Spleen (tissue), 11 donors: ENCODE measurements at regions not wholly inside any gene's neighbourhood (a gene's known extent, or its start where the extent isn't known, plus 50 kb on each side); places are given as distances from the start of the nearest gene placed in this dataset.

Experiments
- DNase-seq: peaks from one replicate; pipeline ENCODE4 v3.0.0-alpha.2; 2020
- H3K27ac ChIP-seq, 8 donors: fragments of 200-600 bp; sonication (generic) in 7 of 8; 1 replicate in 4 of 8; 2 replicates in 4 of 8; pipeline versions ENCODE4 v1.5.0 to v1.8.0; 2016 to 2021; ENCODE audit warnings: inconsistent platforms in 4 of 8, mild to moderate bottlenecking in 4 of 8, moderate library complexity in 1 of 8
- H3K27me3 ChIP-seq, 7 donors: fragments of 200-600 bp; sonication (generic) in 6 of 7; replicated peaks in 1 of 7; 1 replicate in 4 of 7; 2 replicates in 3 of 7; pipeline versions ENCODE4 v1.5.0 to v1.8.0; 2016 to 2021; ENCODE audit warnings: inconsistent platforms in 3 of 7, mild to moderate bottlenecking in 1 of 7
- H3K36me3 ChIP-seq, 6 donors: fragments of 200-600 bp; sonication (generic) in 5 of 6; 1 replicate in 4 of 6; 2 replicates in 2 of 6; pipeline versions ENCODE4 v1.5.0 to v1.8.0; 2016 to 2021; ENCODE audit warnings: inconsistent platforms in 2 of 6
- H3K4me1 ChIP-seq, 6 donors: fragments of 200-600 bp; sonication (generic) in 5 of 6; 1 replicate in 3 of 6; 2 replicates in 3 of 6; pipeline versions ENCODE4 v1.5.0 to v1.8.0; 2016 to 2021; ENCODE audit warnings: inconsistent platforms in 3 of 6
- H3K4me3 ChIP-seq, 8 donors: fragments of 200-600 bp; sonication (generic) in 7 of 8; 1 replicate in 4 of 8; 2 replicates in 4 of 8; pipeline versions ENCODE4 v1.5.0 to v1.8.0; 2016 to 2021; ENCODE audit warnings: inconsistent platforms in 4 of 8, mild to moderate bottlenecking in 4 of 8, moderate library complexity in 2 of 8
- H3K9me3 ChIP-seq, 8 donors: fragments of 200-600 bp; sonication (generic) in 7 of 8; 1 replicate in 4 of 8; 2 replicates in 4 of 8; pipeline versions ENCODE4 v1.5.0 to v1.8.0; 2016 to 2021; ENCODE audit warnings: inconsistent platforms in 4 of 8
- POLR2A ChIP-seq, 3 donors: fragments of 450-650 bp; IDR thresholded peaks; one replicate each; pipeline ENCODE4 v1.5.1; 2017; ENCODE audit warnings: antibody characterized with exemption in 3 of 3, mild to moderate bottlenecking in 1 of 3
- POLR2AphosphoS5 ChIP-seq, 3 donors: sonication (generic); formaldehyde crosslinking; IDR thresholded peaks; one replicate each; pipeline ENCODE4 v1.5.1; 2017; ENCODE audit warnings: antibody characterized with exemption in 3 of 3
- WGBS, 5 donors: extraction: QIAGEN DNeasy Blood & Tissue Kit in 3 of 5; methylation state at CpG; one replicate each; pipeline versions ENCODE4 v1.1.5 to v1.1.7; 2013 to 2018; 5-methylcytosine and 5-hydroxymethylcytosine counted together
- intact Hi-C: fragments of 100-400 bp; cut with DNase I; formaldehyde crosslinking; loops from one replicate; pipeline ENCODE4 v1.15.0; 2023; ENCODE audit warnings: low total_unique reads
- TF ChIP-seq, protein P1 (sequence below), 11 experiments: fragments of 200-600 bp in 7 of 11; fragments of 450-650 bp in 4 of 11; sonication (generic) in 4 of 11; IDR thresholded peaks in 8 of 11; conservative IDR thresholded peaks in 3 of 11; 1 replicate in 7 of 11; 2 replicates in 4 of 11; pipeline versions ENCODE4 v1.4.0 to v1.8.0; 2016 to 2021; ENCODE audit warnings: antibody characterized with exemption in 11 of 11, inconsistent platforms in 4 of 11, mild to moderate bottlenecking in 1 of 11
- donor health status: healthy with polysubstance abuse.
- donor health status: DM: no; HTN: no; CAD: no; lungs with moderate emphysema.
- donor health status: DM: no; HTN: no; CAD: no.
- donor health status: Bipolar disorder and iron deficiency.
- donor health status: healthy.
- donor health status: DM: no; HTN: no; CAD: no.
- donor health status: DM: yes; HTN: yes; CAD: no.

DNA sequence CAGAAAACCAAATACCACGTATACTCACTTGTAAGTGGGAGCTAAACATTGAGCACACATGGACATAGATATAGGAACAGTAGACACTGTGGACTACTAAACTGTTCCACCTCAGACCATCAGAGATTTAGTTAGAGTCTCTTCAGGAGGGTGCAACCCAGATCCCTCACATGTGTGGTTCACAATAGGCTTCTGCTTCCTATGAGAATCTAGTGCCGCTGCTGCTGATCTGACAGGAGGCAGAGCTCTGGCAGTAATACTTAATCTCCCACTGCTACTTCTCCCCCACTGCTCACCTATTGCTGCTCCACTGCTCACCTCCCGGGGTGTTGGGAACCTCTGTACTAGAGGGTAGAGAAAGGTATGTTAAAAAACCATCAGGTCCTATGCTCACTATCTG lies 533.3 kb downstream of the NSUN3 start:
- Histone ChIP-seq H3K27ac (no peak overlapping the region), H3K9me3 (peaks cover 0 to 7% (median 0%) of the 10 kb centered on the region in 8 donors), H3K27me3 (no peaks in the 10 kb centered on the region), H3K4me1 (no peaks in the 10 kb centered on the region), H3K36me3 (no peaks in the 10 kb centered on the region), H3K4me3 (no peak overlapping the region)
- 78 to 94% (median 89%) methylated on average over 3 of the region's 3 CpGs for WGBS, 5 donors
- TF ChIP-seq POLR2A (IDR thresholded peaks at IDR 0.05), result no peak
- no peak for TF ChIP-seq POLR2AphosphoS5 (IDR thresholded peaks at IDR 0.05)
- TF ChIP-seq, protein P1, sequence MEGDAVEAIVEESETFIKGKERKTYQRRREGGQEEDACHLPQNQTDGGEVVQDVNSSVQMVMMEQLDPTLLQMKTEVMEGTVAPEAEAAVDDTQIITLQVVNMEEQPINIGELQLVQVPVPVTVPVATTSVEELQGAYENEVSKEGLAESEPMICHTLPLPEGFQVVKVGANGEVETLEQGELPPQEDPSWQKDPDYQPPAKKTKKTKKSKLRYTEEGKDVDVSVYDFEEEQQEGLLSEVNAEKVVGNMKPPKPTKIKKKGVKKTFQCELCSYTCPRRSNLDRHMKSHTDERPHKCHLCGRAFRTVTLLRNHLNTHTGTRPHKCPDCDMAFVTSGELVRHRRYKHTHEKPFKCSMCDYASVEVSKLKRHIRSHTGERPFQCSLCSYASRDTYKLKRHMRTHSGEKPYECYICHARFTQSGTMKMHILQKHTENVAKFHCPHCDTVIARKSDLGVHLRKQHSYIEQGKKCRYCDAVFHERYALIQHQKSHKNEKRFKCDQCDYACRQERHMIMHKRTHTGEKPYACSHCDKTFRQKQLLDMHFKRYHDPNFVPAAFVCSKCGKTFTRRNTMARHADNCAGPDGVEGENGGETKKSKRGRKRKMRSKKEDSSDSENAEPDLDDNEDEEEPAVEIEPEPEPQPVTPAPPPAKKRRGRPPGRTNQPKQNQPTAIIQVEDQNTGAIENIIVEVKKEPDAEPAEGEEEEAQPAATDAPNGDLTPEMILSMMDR (IDR thresholded peaks at IDR 0.05 in 8 of 11, conservative IDR thresholded peaks at IDR 0.05 in 3 of 11), result no peak
- intact Hi-C loops, result no loop called here
- DNase-seq, result no peak

- no peaks in the 10 kb centered on the region for H3K27me3 ChIP-seq
- intact Hi-C loops, result no loop called here
- no peak overlapping the region for H3K27ac ChIP-seq
- H3K9me3 ChIP-seq, result peaks cover 0 to 3% (median 0%) of the 10 kb centered on the region in 8 donors
- TF ChIP-seq POLR2AphosphoS5 (IDR thresholded peaks at IDR 0.05) (no peak), POLR2A (IDR thresholded peaks at IDR 0.05) (no peak)
- TF ChIP-seq, protein P1 (IDR thresholded peaks at IDR 0.05 in 8 of 11, conservative IDR thresholded peaks at IDR 0.05 in 3 of 11), result no peak
- no peak overlapping the region for H3K4me3 ChIP-seq
- H3K36me3 ChIP-seq, result no peaks in the 10 kb centered on the region
- WGBS, 5 donors, result 48 to 64% (median 52%) methylated on average over 4 of the region's 4 CpGs
- H3K4me1 ChIP-seq, result no peaks in the 10 kb centered on the region
- DNase-seq, result no peak
These were observed 534.2 kb downstream of the NSUN3 start for GRCh38 chr3:94596887-94597566.

GRCh38 chr3:94607778-94608177 lies 544.9 kb downstream of the NSUN3 start:
- whole genome bisulfite sequencing, 5 donors, result 17 to 58% (median 33%) methylated on average over 2 of the region's 2 CpGs
- Histone ChIP-seq H3K9me3 (no peaks in the 10 kb centered on the region), H3K27ac (no peak overlapping the region), H3K36me3 (no peaks in the 10 kb centered on the region), H3K4me1 (no peaks in the 10 kb centered on the region), H3K27me3 (no peaks in the 10 kb centered on the region), H3K4me3 (no peak overlapping the region)
- DNase-seq, result no peak
- TF ChIP-seq POLR2AphosphoS5 (IDR thresholded peaks at IDR 0.05), result no peak
- TF ChIP-seq, protein P1 (IDR thresholded peaks at IDR 0.05 in 8 of 11, conservative IDR thresholded peaks at IDR 0.05 in 3 of 11), result no peak
- TF ChIP-seq POLR2A (IDR thresholded peaks at IDR 0.05), result no peak
- intact Hi-C loops, result no loop called here

DNA sequence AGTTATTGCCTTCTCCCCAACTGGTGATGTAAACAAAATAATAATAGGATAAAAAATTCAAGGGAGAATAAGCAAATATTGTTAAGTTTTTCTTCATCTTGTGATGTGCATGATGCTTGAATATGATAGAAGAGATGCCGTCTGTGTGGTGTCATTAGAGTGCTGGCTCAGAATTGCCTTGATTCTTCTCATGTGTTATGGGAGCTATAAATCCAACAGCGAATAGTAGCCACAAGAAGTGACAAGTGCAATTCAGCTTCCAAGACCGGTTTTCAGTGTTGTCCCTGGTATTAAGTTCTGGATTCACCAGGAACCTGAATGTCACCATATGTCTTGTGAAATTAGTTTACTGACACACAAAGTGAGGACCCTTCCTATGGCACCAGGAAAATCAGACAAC lies 547.0 kb downstream of the NSUN3 start:
- DNase-seq, result no peak
- Histone ChIP-seq H3K4me3 (no peak overlapping the region), H3K9me3 (no peaks in the 10 kb centered on the region), H3K4me1 (no peaks in the 10 kb centered on the region), H3K27ac (no peak overlapping the region), H3K27me3 (no peaks in the 10 kb centered on the region), H3K36me3 (no peaks in the 10 kb centered on the region)
- WGBS, 5 donors, result 81 to 88% (median 84%) methylated on average over 3 of the region's 3 CpGs
- intact Hi-C loops, result no loop called here
- TF ChIP-seq, protein P1 (IDR thresholded peaks at IDR 0.05 in 8 of 11, conservative IDR thresholded peaks at IDR 0.05 in 3 of 11), result no peak
- TF ChIP-seq POLR2A (IDR thresholded peaks at IDR 0.05), result no peak
- no peak for TF ChIP-seq POLR2AphosphoS5 (IDR thresholded peaks at IDR 0.05)
